ENCODE measurements at regions not wholly inside any gene's neighbourhood (a gene's known extent, or its start where the extent isn't known, plus 50 kb on each side); places are given as distances from the start of the nearest gene placed in this dataset.

- Histone ChIP-seq H2BK15ac (ENCODE audit: low read depth, low read length) (no peak overlapping the region), H3K79me1 (ENCODE audit: low read depth in 1 of 2, low read length in 2 of 2) (no peaks in the 10 kb centered on the region), H3K18ac (ENCODE audit: low read depth, low read length) (no peak overlapping the region), H2AFZ (replicated peaks; ENCODE audit: low read length, poor library complexity) (no peak overlapping the region), H4K8ac (ENCODE audit: low read depth in 2 of 2, low read length in 2 of 2) (no peak overlapping the region), H3K27me3 (ENCODE audit: control insufficient read depth, insufficient read depth, low read length) (no peaks in the 10 kb centered on the region), H3K56ac (ENCODE audit: extremely low read depth, insufficient read depth, low read length) (no peak overlapping the region), H3K4me2 (ENCODE audit: low read depth, low read length) (no peak overlapping the region), H3K23ac (ENCODE audit: low read depth, low read length) (no peak overlapping the region), H3K9me1 (ENCODE audit: insufficient read depth, low read length) (no peaks in the 10 kb centered on the region), H3K27ac (ENCODE audit: insufficient read depth, low read length) (no peak overlapping the region), H4K5ac (ENCODE audit: low read depth, low read length) (no peak overlapping the region), H2AK9ac (replicated peaks; ENCODE audit: low read depth, low read length, poor library complexity) (no peak overlapping the region), H3K9me3 (ENCODE audit: control insufficient read depth, insufficient read depth, low read length) (peaks cover 7% of the 10 kb centered on the region), H4K20me1 (ENCODE audit: insufficient read depth, low read length) (no peaks in the 10 kb centered on the region), H2BK20ac (ENCODE audit: low read depth, low read length) (no peak overlapping the region), H2BK5ac (ENCODE audit: low read depth, low read length, poor library complexity, severe bottlenecking) (no peak overlapping the region), H2AK5ac (ENCODE audit: low read depth, low read length) (no peak overlapping the region), H3K9ac (ENCODE audit: low read depth, low read length) (no peak overlapping the region), H3K4ac (ENCODE audit: low read depth, low read length) (no peak overlapping the region), H3K4me3 (ENCODE audit: insufficient read depth, low read depth, low read length) (no peak overlapping the region), H3K14ac (replicated peaks; ENCODE audit: low read depth, low read length) (no peak overlapping the region), H4K91ac (ENCODE audit: insufficient read depth, low read depth, low read length) (no peak overlapping the region), H3K36me3 (ENCODE audit: control insufficient read depth, insufficient read depth, low read length) (no peaks in the 10 kb centered on the region), H3K4me1 (ENCODE audit: control insufficient read depth, insufficient read depth, low read length) (no peaks in the 10 kb centered on the region), H2BK120ac (ENCODE audit: low read depth, low read length) (no peak overlapping the region)
- ChIA-PET POLR2A (ENCODE audit: unreplicated experiment) (no interaction called here), CTCF (no interaction called here)
- ATAC-seq (ENCODE audit: low read depth) (no peak), DNase-seq (no peak)
- intact Hi-C loops (cut with micrococcal nuclease) (no loop called here), in situ Hi-C loops (cut with MboI; ENCODE audit: low sequenced_read_pairs) (no loop called here), dilution Hi-C loops (cut with HindIII; ENCODE audit: low sequenced_read_pairs, unreplicated experiment) (no loop called here)
- no CpG with 5 or more reads among the region's 3 CpGs for WGBS, 2 experiments (ENCODE audit: extremely low coverage in 2 of 2, insufficient read length in 1 of 2)
- TF ChIP-seq USF2 (IDR thresholded peaks at IDR 0.05; ENCODE audit: low read depth, low read length) (no peak), CTCF (conservative IDR thresholded peaks at IDR 0.05; ENCODE audit: low read depth, low read length) (no peak), CEBPB (IDR thresholded peaks at IDR 0.05; ENCODE audit: low read depth, low read length) (no peak), NFE2L2 (IDR thresholded peaks at IDR 0.05; ENCODE audit: low read depth, low read length) (no peak), ELK1 (IDR thresholded peaks at IDR 0.05; ENCODE audit: borderline replicate concordance, low read depth, low read length) (no peak), RCOR1 (IDR thresholded peaks at IDR 0.05; ENCODE audit: insufficient replicate concordance, low read length) (no peak)
- no TSS peak for BruUV-seq (replicated peaks)
Observed at GRCh38 chr10:105718207-105718995, 1077.3 kb downstream of the SORCS3 start.
